ENCODE measurements at regions not wholly inside any gene's neighbourhood (a gene's known extent, or its start where the extent isn't known, plus 50 kb on each side); places are given as distances from the start of the nearest gene placed in this dataset.

- Histone ChIP-seq H3K4me1 (ENCODE audit: control insufficient read depth in 1 of 2, insufficient read depth in 2 of 2, low read length in 2 of 2) (no peaks in the 10 kb centered on the region), H3K27ac (ENCODE audit: low read depth in 1 of 2, low read length in 2 of 2) (no peak overlapping the region), H3K4me3 (ENCODE audit: low read length in 2 of 2) (no peak overlapping the region), H3K36me3 (ENCODE audit: control insufficient read depth in 1 of 2, insufficient read depth in 2 of 2, low read length in 1 of 2) (no peaks in the 10 kb centered on the region), H3K27me3 (ENCODE audit: control insufficient read depth in 1 of 2, insufficient read depth in 2 of 2, low read length in 1 of 2) (no peaks in the 10 kb centered on the region), H3K9me3 (ENCODE audit: control insufficient read depth, low read length) (no peaks in the 10 kb centered on the region)
- WGBS, 2 donors: 76 to 84% methylated on average over 3 of the region's 3 CpGs
- DNase-seq (no peak), ATAC-seq (ENCODE audit: low FRiP score) (no peak)
- intact Hi-C loops (cut with DNase I): loop anchor here in 1 of 2 donors (10.0 kb wide), 1 partner anchor 221 kb away; no protein-coding TSS in a partner anchor
Measured at GRCh38 chr2:196533772-196534397, 105.6 kb upstream of the CCDC150 start.

- ATAC-seq (ENCODE audit: low FRiP score): no peak
Measured at GRCh38 chr2:196534495-196534894, 105.0 kb upstream of the CCDC150 start.

GRCh38 chr2:196535061-196535460 lies 104.5 kb upstream of the CCDC150 start:
- 93 to 95% methylated on average over 3 of the region's 3 CpGs for WGBS, 2 donors

More at GRCh38 chr2:196534495-196534894, 105.0 kb upstream of the CCDC150 start:
- no peak overlapping the region for H3K27ac ChIP-seq (ENCODE audit: low read depth in 1 of 2, low read length in 2 of 2)
- DNase-seq: no peak
- 71 to 86% methylated on average over 5 of the region's 5 CpGs for WGBS, 2 donors
- H3K36me3 ChIP-seq (ENCODE audit: control insufficient read depth in 1 of 2, insufficient read depth in 2 of 2, low read length in 1 of 2): no peaks in the 10 kb centered on the region
- intact Hi-C loops (cut with DNase I): loop anchor here in 1 of 2 donors (10.0 kb wide), 1 partner anchor 220 kb away; no protein-coding TSS in a partner anchor
- no peak overlapping the region for H3K4me3 ChIP-seq (ENCODE audit: low read length in 2 of 2)
- H3K9me3 ChIP-seq (ENCODE audit: control insufficient read depth, low read length): no peaks in the 10 kb centered on the region
- no peaks in the 10 kb centered on the region for H3K27me3 ChIP-seq (ENCODE audit: control insufficient read depth in 1 of 2, insufficient read depth in 2 of 2, low read length in 1 of 2)
- H3K4me1 ChIP-seq (ENCODE audit: control insufficient read depth in 1 of 2, insufficient read depth in 2 of 2, low read length in 2 of 2): no peaks in the 10 kb centered on the region

DNA sequence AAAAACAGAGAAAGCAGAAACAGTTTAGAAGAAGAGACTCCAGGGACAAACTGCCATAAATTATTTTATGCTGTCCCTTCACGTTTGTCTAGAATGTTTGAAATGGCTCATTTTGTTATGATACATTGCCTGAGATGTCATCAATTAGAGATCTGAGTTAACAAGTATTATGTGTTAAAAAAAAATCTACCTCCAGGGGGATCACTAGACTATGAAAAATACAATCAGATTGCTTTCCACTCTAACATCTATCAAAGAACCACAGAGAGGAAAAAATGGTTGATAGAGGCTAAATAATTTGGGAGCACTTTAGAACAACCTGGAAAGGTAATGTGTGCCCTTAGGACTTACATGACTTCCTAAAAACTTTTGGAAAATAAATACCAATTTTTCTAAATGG lies 103.8 kb upstream of the CCDC150 start:
- ATAC-seq (ENCODE audit: low FRiP score): no peak

More at GRCh38 chr2:196535061-196535460, 104.5 kb upstream of the CCDC150 start:
- Histone ChIP-seq H3K36me3 (ENCODE audit: control insufficient read depth in 1 of 2, insufficient read depth in 2 of 2, low read length in 1 of 2) (no peaks in the 10 kb centered on the region), H3K4me3 (ENCODE audit: low read length in 2 of 2) (no peak overlapping the region), H3K4me1 (ENCODE audit: control insufficient read depth in 1 of 2, insufficient read depth in 2 of 2, low read length in 2 of 2) (no peaks in the 10 kb centered on the region), H3K27ac (ENCODE audit: low read depth in 1 of 2, low read length in 2 of 2) (no peak overlapping the region), H3K27me3 (ENCODE audit: control insufficient read depth in 1 of 2, insufficient read depth in 2 of 2, low read length in 1 of 2) (no peaks in the 10 kb centered on the region), H3K9me3 (ENCODE audit: control insufficient read depth, low read length) (no peaks in the 10 kb centered on the region)
- intact Hi-C loops (cut with DNase I): loop anchor here in 1 of 2 donors (10.0 kb wide), 1 partner anchor 220 kb away; no protein-coding TSS in a partner anchor
- ATAC-seq (ENCODE audit: low FRiP score) (no peak), DNase-seq (no peak)

GRCh38 chr2:196537311-196537710 lies 102.2 kb upstream of the CCDC150 start:
- Histone ChIP-seq H3K27ac (ENCODE audit: low read depth in 1 of 2, low read length in 2 of 2) (no peak overlapping the region), H3K27me3 (ENCODE audit: control insufficient read depth in 1 of 2, insufficient read depth in 2 of 2, low read length in 1 of 2) (no peaks in the 10 kb centered on the region), H3K36me3 (ENCODE audit: control insufficient read depth in 1 of 2, insufficient read depth in 2 of 2, low read length in 1 of 2) (no peaks in the 10 kb centered on the region), H3K4me1 (ENCODE audit: control insufficient read depth in 1 of 2, insufficient read depth in 2 of 2, low read length in 2 of 2) (no peaks in the 10 kb centered on the region), H3K4me3 (ENCODE audit: low read length in 2 of 2) (no peak overlapping the region), H3K9me3 (ENCODE audit: control insufficient read depth, low read length) (no peaks in the 10 kb centered on the region)
- intact Hi-C loops (cut with DNase I): loop anchor here in 1 of 2 donors (10.0 kb wide), 1 partner anchor 217 kb away; no protein-coding TSS in a partner anchor
- ATAC-seq (ENCODE audit: low FRiP score) (no peak), DNase-seq (no peak)
- 93% methylated on average over 8 of the region's 8 CpGs for WGBS, 2 donors

More for the DNA sequence above, 103.8 kb upstream of the CCDC150 start:
- no peaks in the 10 kb centered on the region for H3K4me1 ChIP-seq (ENCODE audit: control insufficient read depth in 1 of 2, insufficient read depth in 2 of 2, low read length in 2 of 2)
- no peak for DNase-seq
- no peaks in the 10 kb centered on the region for H3K9me3 ChIP-seq (ENCODE audit: control insufficient read depth, low read length)
- 41 to 48% methylated on average over 1 of the region's 1 CpG for WGBS, 2 donors
- H3K27ac ChIP-seq (ENCODE audit: low read depth in 1 of 2, low read length in 2 of 2): no peak overlapping the region
- H3K27me3 ChIP-seq (ENCODE audit: control insufficient read depth in 1 of 2, insufficient read depth in 2 of 2, low read length in 1 of 2): no peaks in the 10 kb centered on the region
- no peak overlapping the region for H3K4me3 ChIP-seq (ENCODE audit: low read length in 2 of 2)
- intact Hi-C loops (cut with DNase I): loop anchor here in 1 of 2 donors (10.0 kb wide), 1 partner anchor 219 kb away; no protein-coding TSS in a partner anchor
- H3K36me3 ChIP-seq (ENCODE audit: control insufficient read depth in 1 of 2, insufficient read depth in 2 of 2, low read length in 1 of 2): no peaks in the 10 kb centered on the region

DNA sequence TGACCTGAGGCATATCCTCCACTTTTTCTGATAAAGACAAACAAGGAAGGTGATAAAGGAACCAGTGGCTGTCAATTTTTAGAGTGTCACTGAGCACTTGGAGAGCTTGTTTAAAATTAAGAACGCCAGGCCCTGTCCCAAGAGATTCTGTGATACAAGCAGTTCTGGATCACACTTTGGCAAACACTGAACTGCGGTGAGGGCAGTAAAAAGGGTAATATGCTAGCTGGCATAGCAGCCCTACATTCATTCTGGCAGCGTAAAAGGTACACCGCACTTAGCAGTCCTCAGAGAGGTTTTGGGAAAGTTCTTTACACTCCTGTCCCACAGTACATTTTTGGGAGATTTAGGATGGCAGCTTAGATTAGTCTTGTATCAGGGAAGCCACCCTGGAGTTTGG lies 101.3 kb upstream of the CCDC150 start:
- Histone ChIP-seq H3K9me3 (ENCODE audit: control insufficient read depth, low read length) (no peaks in the 10 kb centered on the region), H3K36me3 (ENCODE audit: control insufficient read depth in 1 of 2, insufficient read depth in 2 of 2, low read length in 1 of 2) (no peaks in the 10 kb centered on the region), H3K4me3 (ENCODE audit: low read length in 2 of 2) (no peak overlapping the region), H3K27me3 (ENCODE audit: control insufficient read depth in 1 of 2, insufficient read depth in 2 of 2, low read length in 1 of 2) (no peaks in the 10 kb centered on the region), H3K27ac (ENCODE audit: low read depth in 1 of 2, low read length in 2 of 2) (peak overlapping the region in 1 of 2 donors; percentile 28), H3K4me1 (ENCODE audit: control insufficient read depth in 1 of 2, insufficient read depth in 2 of 2, low read length in 2 of 2) (no peaks in the 10 kb centered on the region)
- DNase-seq: no peak
- WGBS, 2 donors: 22 to 38% methylated on average over 4 of the region's 4 CpGs
- no peak for ATAC-seq (ENCODE audit: low FRiP score)
- intact Hi-C loops (cut with DNase I): loop anchor here in 1 of 2 donors (10.0 kb wide), 1 partner anchor 217 kb away; no protein-coding TSS in a partner anchor

DNA sequence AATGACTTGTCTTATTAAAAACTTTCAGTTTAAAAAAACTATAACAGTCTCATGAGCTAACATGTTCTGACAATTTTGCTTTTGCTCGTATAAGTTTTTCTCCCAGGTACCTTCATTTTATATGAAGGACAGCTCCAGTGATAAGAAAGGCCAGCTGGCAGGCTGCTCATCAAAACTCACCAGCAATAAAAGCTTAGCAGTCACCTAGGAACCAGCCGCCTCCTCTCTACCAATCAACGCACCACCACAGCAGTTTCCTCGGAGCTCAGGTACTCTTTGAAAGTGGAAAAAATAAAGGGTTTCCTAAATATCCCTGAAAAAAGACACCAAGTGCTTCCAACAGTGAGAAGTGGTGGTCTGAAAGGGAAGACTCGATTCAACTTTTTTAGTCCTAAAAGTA lies 100.9 kb upstream of the CCDC150 start:
- ATAC-seq (ENCODE audit: low FRiP score) (no peak), DNase-seq (no peak)
- no peaks in the 10 kb centered on the region for H3K4me1 ChIP-seq (ENCODE audit: control insufficient read depth in 1 of 2, insufficient read depth in 2 of 2, low read length in 2 of 2)
- H3K9me3 ChIP-seq (ENCODE audit: control insufficient read depth, low read length): no peaks in the 10 kb centered on the region
- WGBS, 2 donors: 80 to 82% methylated on average over 5 of the region's 5 CpGs
- no peak overlapping the region for H3K4me3 ChIP-seq (ENCODE audit: low read length in 2 of 2)
- H3K36me3 ChIP-seq (ENCODE audit: control insufficient read depth in 1 of 2, insufficient read depth in 2 of 2, low read length in 1 of 2): no peaks in the 10 kb centered on the region
- no peaks in the 10 kb centered on the region for H3K27me3 ChIP-seq (ENCODE audit: control insufficient read depth in 1 of 2, insufficient read depth in 2 of 2, low read length in 1 of 2)
- intact Hi-C loops (cut with DNase I): loop anchor here in 1 of 2 donors (10.0 kb wide), 1 partner anchor 216 kb away; no protein-coding TSS in a partner anchor
- H3K27ac ChIP-seq (ENCODE audit: low read depth in 1 of 2, low read length in 2 of 2): no peak overlapping the region

- Histone ChIP-seq H3K4me3 (ENCODE audit: low read length in 2 of 2) (no peak overlapping the region), H3K36me3 (ENCODE audit: control insufficient read depth in 1 of 2, insufficient read depth in 2 of 2, low read length in 1 of 2) (no peaks in the 10 kb centered on the region), H3K4me1 (ENCODE audit: control insufficient read depth in 1 of 2, insufficient read depth in 2 of 2, low read length in 2 of 2) (no peaks in the 10 kb centered on the region), H3K9me3 (ENCODE audit: control insufficient read depth, low read length) (no peaks in the 10 kb centered on the region), H3K27me3 (ENCODE audit: control insufficient read depth in 1 of 2, insufficient read depth in 2 of 2, low read length in 1 of 2) (no peaks in the 10 kb centered on the region), H3K27ac (ENCODE audit: low read depth in 1 of 2, low read length in 2 of 2) (no peak overlapping the region)
- intact Hi-C loops (cut with DNase I): no loop called here
- ATAC-seq (ENCODE audit: low FRiP score): no peak
- WGBS, 2 donors: 80 to 84% methylated on average over 3 of the region's 3 CpGs
- DNase-seq: no peak
Measured at GRCh38 chr2:196544906-196545433, 94.5 kb upstream of the CCDC150 start.
